ENCODE measurements at regions not wholly inside any gene's neighbourhood (a gene's known extent, or its start where the extent isn't known, plus 50 kb on each side); places are given as distances from the start of the nearest gene placed in this dataset.

GRCh38 chr10:132484922-132485321 lies 52.7 kb upstream of the INPP5A start:
- DNase-seq (ENCODE audit: extremely low read depth, low read depth), result no peak
- TF ChIP-seq CTCF (IDR thresholded peaks at IDR 0.05; ENCODE audit: low read depth, low read length, missing control alignments), result no peak
- H3K4me3 ChIP-seq (replicated peaks; ENCODE audit: low read depth, low read length), result no peak overlapping the region

DNA sequence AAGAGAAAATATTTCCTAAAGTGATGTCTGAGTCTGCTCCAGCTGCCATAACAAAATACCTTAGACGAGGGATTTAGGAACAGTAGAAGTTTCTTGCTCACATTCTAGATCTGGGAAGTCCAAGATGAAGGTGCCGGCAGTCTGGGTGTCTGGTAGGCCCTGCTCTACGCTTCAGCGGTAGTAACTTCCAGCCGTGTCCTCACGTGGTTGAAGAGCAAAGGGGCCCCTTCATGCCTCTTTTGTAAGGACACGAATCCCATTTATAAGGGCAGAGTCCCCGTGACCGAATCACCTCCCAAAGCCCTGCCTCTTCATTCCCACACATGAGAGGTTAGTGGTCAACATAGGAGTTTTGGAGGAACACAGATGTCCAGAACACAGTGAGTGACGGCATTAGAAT lies 52.2 kb upstream of the INPP5A start:
- no peak overlapping the region for H3K4me3 ChIP-seq (replicated peaks; ENCODE audit: low read depth, low read length)
- no peak for TF ChIP-seq CTCF (IDR thresholded peaks at IDR 0.05; ENCODE audit: low read depth, low read length, missing control alignments)
- DNase-seq (ENCODE audit: extremely low read depth, low read depth), result no peak

GRCh38 chr10:132486539-132487121 lies 51.0 kb upstream of the INPP5A start:
- no peak overlapping the region for H3K4me3 ChIP-seq (replicated peaks; ENCODE audit: low read depth, low read length)
- no peak for TF ChIP-seq CTCF (IDR thresholded peaks at IDR 0.05; ENCODE audit: low read depth, low read length, missing control alignments)
- no peak for DNase-seq (ENCODE audit: extremely low read depth, low read depth)

GRCh38 chr10:132487241-132488135 lies 50.1 kb upstream of the INPP5A start:
- TF ChIP-seq CTCF (IDR thresholded peaks at IDR 0.05; ENCODE audit: low read depth, low read length, missing control alignments), result no peak
- no peak for DNase-seq (ENCODE audit: extremely low read depth, low read depth)
- no peak overlapping the region for H3K4me3 ChIP-seq (replicated peaks; ENCODE audit: low read depth, low read length)
